Activated T-cell treated with anti-CD3 and anti-CD28 coated beads for 1 hour (primary cell): ENCODE measurements at regions not wholly inside any gene's neighbourhood (a gene's known extent, or its start where the extent isn't known, plus 50 kb on each side); places are given as distances from the start of the nearest gene placed in this dataset.
"Not testable (repeated sequence)": the region's sequence is repeated elsewhere in the genome, so short reads cannot be mapped to it uniquely, and the experiment has no call there.

Experiments
- DNase-seq: peaks from one replicate; pipeline ENCODE4 v3.0.0-alpha.2; 2020; ENCODE audit warnings: low read depth

GRCh38 chr5:102554082-102554481 is 55.3 kb upstream of the SLCO6A1 start:
- DNase-seq: no peak

DNA sequence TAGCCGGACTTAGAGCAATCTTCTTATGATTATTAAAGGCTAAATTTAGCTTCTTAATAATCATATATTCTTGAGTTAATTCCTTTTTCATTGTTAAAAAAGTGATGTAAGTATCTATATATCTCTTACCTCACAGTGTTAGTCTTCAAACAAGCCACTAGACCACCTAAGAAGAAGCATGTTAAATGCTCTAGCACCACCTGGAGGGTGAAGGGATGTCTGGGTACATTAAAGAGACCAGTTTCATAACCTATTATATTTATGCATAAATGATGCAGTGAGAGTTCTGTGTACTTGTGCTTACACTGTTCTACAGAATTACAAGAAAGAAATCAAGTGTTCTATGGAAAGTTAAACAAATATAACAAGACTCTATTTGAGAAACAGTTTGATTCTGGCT is 55.9 kb upstream of the SLCO6A1 start:
- DNase-seq: no peak

DNA sequence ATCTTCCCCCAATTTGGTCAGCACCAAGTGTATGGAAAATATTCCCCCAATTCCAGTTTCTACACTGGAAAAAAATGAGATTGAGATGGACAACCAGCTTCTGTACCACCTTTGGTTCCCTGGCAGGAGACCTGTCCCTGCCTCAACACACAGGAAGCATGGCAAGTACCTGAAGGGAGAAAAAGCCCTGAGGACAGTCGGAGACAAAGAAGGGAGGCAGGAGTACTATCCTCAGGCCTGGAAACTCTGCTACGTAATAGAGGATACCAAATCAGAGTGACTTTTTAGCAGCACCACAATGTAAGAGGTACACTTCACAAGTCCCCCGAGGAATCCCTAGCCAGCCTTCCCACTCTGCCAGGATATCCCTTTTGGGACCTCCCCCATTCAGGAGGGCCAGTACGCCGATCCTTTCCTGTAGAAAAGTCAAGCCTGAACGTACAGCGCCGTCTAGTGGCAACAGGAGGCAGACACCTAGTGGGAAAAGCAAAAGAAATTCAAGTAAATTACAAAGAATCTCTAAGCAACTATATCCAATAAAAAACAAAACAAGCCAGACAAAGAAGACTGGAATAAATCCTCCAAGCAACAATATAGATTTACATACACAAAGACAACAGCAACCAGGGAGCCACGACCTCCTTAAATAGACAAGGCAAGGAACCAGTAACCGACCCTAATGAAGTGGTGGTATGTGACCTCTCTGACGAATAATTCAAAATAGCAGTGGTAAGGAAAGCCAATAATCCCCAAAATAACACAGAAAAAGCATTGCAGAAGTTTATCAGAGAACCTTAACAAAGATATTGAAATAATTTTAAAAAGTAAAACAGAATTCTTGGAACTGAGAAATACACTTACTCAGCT is 63.3 kb upstream of the SLCO6A1 start:
- DNase-seq: no peak

- no peak for DNase-seq
Measured at GRCh38 chr5:102570747-102571146, 71.9 kb upstream of the SLCO6A1 start.

DNA sequence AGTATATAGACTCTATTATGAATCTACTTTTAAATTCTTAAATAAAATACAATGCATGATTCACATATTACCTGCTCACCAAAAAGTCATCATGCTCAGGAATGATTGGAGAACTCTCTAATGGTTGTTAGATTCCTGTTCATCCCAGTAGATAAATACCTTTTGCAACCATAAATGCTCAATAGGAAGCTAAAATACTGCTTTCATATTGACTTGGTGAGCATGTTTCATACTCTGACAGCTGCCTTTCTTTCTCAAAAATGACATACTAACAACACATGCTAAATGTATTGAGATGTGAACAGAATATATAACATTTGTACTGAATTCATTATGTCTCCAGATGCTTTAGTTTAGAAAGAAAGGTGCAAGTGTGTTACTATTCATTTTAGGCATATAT is 79.6 kb upstream of the SLCO6A1 start:
- DNase-seq: no peak

- DNase-seq: no peak
Measured at GRCh38 chr5:102579379-102579778, 80.6 kb upstream of the SLCO6A1 start.

DNA sequence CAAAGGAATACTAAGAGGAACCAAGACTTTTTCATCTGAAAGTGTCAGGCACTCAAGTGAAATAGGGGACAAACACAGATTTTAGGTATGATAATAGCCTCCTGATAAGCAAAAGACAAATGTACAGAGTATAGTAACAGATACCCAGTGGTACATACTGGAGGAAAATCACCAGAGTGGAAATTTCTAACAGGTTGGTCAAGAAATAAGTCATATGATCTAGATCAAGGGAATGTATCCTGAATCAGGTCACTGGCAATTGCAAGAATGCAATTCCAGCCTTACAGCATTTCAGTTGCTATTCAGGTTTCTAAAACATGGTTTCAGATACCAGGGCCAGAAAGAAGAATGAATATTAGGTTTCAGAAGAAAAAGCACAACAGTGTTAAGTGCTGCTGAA is 82.2 kb upstream of the SLCO6A1 start:
- DNase-seq: no peak

GRCh38 chr5:102582696-102583095 is 83.9 kb upstream of the SLCO6A1 start:
- DNase-seq: no peak

GRCh38 chr5:102583276-102584124 is 84.7 kb upstream of the SLCO6A1 start:
- DNase-seq: no peak

DNA sequence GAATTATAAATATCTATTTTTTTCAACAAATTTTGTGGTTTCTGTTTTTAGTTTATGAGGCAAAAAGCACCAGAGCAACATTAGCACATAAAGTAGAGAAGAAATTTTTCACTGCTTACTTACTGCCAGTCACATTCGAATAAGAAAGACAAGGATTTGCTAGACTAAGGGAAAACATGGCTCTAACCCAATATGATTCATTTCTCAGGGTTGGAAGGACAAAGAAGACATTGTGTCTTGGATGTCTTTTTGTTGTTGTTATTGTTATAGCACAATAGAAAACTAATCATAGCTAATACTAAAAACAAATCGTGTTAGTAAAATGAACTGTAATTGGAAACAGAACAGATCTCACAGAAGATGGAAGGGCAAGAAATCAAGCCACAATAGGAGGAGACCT is 90.9 kb upstream of the SLCO6A1 start:
- DNase-seq: no peak

- DNase-seq: no peak
Measured at GRCh38 chr5:102590467-102590866, 91.7 kb upstream of the SLCO6A1 start.

DNA sequence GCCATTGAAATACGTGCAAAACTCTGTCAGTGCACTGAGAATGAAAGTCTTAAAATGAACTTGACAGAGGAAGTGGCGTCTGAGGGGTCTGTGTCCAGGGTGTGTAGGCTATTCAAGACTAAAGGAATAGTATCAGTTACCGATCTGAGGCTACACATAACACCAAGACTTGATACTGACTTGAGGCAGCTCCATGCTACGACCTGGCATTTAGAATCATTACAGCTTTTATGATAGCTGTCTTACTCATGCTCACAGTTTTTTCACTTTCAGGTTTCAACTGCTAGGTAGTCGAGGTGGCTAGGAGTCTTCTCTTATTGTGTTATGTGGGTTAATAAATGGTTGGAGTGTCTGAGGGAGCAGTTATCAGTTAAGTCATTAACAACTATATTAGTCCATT is 92.8 kb upstream of the SLCO6A1 start:
- no peak for DNase-seq

- DNase-seq: not testable (repeated sequence)
Measured at GRCh38 chr5:102592586-102592985, 93.8 kb upstream of the SLCO6A1 start.

GRCh38 chr5:102594192-102594591 is 95.4 kb upstream of the SLCO6A1 start:
- no peak for DNase-seq

GRCh38 chr5:102595332-102595731 is 96.5 kb upstream of the SLCO6A1 start:
- DNase-seq: no peak

DNA sequence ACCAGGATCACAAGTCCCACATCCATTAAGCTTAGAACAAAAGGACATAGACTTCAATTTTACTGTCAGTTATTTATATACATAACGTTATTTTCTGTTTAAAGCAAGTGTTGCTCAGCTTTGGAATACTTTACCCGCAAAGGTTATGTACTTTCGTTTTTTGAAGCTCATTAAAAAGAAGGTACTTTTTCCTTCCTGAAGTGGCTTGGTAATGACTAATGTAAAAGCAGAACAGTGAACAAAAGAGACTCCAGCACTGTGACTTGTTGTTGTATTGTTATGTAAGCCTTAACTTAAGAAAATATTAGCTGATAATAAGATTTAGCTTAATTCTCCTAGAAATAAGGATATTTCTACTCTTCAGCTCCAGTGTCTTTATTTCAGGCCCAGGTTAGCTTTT is 97.3 kb upstream of the SLCO6A1 start:
- no peak for DNase-seq

DNA sequence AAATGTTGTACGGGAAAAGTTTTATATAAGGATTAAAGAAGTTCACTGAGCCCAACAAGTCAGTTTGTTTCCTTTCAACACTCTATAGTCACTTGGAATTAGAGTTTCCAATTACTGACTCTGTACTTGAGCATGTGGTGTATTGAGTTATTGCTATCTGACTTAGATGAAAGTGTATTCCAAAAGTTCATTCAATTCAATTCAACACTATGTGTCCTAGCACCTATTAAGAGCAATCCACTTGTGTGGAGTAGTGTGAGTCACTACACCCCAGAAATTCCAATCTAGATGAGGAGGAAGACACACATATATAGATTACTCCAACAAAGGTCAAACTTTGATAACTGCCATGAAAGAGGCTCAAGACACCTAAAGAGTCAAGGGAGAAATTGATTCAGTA is 98.2 kb upstream of the SLCO6A1 start:
- no peak for DNase-seq

GRCh38 chr5:102599289-102599688 is 100.5 kb upstream of the SLCO6A1 start:
- DNase-seq: no peak

- no peak for DNase-seq
Measured at GRCh38 chr5:102600964-102601363, 102.2 kb upstream of the SLCO6A1 start.

- no peak for DNase-seq
Measured at GRCh38 chr5:102603670-102604069, 104.9 kb upstream of the SLCO6A1 start.

- DNase-seq: no peak
Measured at GRCh38 chr5:102608414-102608813, 109.6 kb upstream of the SLCO6A1 start.

GRCh38 chr5:102611312-102611711 is 112.5 kb upstream of the SLCO6A1 start:
- no peak for DNase-seq

DNA sequence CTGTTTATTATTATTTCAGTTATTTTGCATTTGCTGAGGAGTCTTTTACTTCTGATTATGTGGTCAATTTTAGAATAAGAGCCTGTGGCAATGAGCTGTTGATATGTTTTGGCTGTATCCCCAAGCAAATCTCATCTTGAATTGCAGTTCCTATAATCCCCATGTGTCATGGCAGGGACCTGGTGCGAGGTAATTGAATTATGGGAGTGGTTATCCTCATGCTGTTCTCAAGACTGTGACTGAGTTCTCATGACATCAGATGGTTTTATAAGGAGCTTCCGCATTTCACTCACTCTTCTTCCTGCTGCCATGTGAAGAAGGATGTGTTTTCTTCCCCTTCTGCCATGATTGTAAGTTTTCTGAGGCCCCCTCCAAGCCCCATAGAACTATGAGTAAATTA is 114.9 kb upstream of the SLCO6A1 start:
- no peak for DNase-seq
